Activated CD4-positive, alpha-beta T cell treated with anti-CD3 and anti-CD28 coated beads, Interleukin-2, amount 50 U/mL, for 48 hours (primary cell): ENCODE measurements at regions not wholly inside any gene's neighbourhood (a gene's known extent, or its start where the extent isn't known, plus 50 kb on each side); places are given as distances from the start of the nearest gene placed in this dataset.

Experiments
- DNase-seq, 2 experiments: peaks; one replicate each; pipeline ENCODE4 v3.0.0-alpha.2; 2020

DNA sequence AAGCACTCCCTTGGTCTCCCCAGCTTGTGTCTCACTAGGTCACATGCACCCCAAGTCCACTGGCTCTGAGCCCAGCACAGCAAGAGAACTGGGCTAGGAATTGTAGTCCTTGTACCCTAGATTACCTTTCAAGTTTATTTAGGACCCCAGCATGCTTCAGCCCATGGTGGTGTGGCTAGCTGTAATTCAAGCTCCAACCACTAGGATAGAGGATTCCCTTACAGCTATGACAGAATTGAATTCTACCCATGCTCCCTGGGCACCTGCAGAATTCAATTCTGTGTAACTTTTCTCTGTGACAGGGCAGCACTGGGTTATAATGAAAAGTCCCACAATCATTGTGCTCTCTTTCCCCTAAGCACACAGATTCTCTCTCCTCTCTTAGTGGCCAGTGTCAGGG lies 253.8 kb upstream of the DMD start:
- no peak for DNase-seq

- DNase-seq = no peak
These were observed 245.8 kb upstream of the DMD start for GRCh38 chrX:33457102-33457501.

DNA sequence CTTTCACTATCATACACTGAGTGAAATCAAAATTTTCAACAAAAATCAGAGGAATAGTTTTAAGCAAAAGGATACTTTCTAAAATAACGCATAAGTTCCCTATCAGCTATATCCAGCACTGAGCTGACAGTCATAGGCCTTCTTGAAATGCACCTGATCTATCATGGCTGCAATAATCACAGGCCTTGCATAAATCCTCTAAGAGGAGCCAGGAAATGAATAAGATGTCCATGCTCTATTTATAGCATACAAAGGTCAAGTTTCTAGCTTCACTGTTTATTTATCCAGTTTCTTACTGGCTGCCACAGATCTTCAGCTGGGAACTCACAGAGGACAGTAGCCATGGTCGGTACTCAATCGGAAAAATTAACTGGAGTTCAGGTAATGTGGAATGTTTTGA lies 235.9 kb upstream of the DMD start:
- DNase-seq = no peak

DNA sequence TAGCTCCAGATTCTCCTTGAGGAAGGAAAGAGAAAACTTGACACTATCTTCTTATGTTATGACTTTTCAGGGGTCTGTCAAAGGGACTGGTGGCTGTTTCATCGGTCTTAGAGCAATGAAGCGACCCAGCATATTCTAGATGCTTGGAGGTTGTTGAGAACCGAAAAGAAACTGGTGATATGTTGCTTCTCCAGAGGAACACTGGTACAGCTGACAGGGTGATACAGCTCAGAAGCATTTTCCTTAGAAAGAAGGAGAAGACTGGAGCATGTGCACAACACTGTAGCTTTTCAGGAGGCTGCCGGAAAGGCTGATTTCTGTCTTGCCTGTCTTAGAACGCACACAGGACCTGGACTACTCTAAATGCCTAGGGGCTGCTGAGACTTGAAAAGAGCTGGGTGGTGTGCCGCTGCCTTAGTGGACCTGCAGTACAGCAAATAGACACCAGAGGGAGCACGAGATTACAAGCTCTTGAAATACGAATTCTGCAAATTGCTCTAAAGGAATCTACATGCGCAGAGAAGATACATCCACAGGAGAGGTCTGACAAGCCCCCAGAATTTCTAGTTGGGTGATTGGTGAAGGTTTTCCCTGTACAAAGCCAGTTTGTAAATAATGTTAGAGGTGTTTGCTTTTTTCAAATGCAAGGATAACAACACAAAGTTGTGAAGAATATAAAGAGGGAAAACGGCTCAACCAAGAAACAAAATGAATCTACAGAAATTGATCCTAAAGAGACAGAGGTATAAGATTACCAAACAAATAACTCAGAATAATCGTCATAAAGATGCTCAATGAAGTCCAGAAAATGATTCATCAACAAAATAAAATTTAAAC lies 223.1 kb upstream of the DMD start:
- peak; percentile 35 to 53 for DNase-seq

DNA sequence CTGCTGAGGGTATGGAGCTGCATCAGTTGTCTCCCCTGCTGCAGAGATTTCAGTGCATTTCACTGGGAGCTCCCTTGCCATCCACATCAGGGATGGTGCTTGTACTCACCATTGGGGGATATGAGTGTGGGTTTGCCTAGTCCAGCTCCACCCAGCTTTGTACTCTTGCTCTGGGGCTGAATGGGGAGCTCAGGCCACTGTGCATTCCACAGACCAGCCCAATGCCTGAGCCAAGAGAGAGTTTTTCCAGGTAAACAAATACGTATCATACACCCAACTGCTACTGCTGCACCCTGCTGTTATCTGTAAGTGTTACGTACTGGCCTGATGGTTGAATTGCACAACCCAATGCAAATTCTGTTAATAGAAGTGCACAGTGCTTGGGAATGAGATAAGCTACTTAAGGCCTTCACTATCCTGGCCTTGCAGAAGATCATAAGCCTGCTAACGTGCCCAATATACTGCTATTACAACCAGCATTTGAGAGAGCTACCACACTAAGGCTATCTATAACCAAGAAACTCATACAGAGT lies 205.0 kb upstream of the DMD start:
- no peak for DNase-seq

DNA sequence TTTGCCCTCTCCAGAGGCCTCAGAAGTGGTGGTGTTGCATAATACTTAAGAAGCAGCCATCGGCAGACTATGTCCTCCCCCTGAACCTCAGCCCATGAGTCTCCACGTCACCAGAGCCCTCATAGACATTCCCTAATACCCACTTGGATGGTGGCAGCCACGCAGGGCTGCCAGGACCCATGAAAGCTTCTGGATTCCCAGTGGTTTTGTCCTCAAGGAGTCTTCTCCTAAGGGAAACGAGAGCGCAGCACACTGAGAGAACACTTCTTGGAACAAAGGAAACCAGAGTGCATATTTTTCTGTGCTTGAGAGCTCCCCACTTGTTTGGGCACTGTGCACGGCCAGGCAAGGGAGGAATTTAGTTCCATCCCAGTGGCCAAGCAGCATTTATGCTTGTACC lies 204.1 kb upstream of the DMD start:
- DNase-seq = no peak

GRCh38 chrX:33385546-33385945 lies 174.2 kb upstream of the DMD start:
- DNase-seq = no peak

- no peak for DNase-seq
These were observed 168.5 kb upstream of the DMD start for GRCh38 chrX:33379839-33380238.

- DNase-seq = no peak
These were observed 146.3 kb upstream of the DMD start for GRCh38 chrX:33357606-33358005.

GRCh38 chrX:33339219-33339618 lies 127.9 kb upstream of the DMD start:
- DNase-seq = no peak

DNA sequence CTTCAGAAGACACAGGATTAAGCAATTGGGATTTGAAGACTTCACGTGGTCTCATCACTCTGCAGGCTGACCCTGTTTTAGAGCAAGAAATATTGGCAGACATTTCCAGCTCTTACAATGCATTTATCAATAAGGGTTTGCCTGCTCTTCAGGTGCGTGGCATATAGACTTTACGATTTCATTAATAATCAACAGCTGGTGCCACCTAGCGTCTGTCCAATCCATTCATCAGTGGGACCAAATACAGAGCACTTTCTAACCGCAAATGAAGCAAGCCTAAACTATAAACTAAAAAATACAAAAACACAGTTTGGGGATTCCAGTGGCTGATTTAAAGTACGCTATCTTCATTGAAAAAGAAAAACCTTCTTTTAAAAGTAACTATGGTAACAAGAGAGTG lies 125.4 kb upstream of the DMD start:
- DNase-seq = no peak

DNA sequence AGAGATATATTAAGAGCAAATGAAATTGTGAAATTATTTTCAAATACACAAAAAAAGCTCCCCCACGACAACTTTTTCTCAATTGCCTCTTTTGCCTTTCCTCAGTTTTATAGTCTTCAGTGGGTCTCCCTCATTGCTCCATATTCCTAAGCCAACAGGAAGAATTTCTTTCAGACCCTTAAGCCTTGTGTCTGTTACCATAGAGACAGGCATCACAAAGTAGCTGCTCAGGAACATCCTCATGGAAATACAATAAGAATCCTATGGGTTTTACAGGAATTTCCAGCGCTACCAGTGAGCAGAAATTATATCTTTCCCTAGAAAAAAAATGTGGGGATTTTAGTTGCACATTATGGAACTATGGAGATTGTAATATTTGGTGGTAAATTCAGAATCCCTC lies 121.9 kb upstream of the DMD start:
- no peak for DNase-seq

DNA sequence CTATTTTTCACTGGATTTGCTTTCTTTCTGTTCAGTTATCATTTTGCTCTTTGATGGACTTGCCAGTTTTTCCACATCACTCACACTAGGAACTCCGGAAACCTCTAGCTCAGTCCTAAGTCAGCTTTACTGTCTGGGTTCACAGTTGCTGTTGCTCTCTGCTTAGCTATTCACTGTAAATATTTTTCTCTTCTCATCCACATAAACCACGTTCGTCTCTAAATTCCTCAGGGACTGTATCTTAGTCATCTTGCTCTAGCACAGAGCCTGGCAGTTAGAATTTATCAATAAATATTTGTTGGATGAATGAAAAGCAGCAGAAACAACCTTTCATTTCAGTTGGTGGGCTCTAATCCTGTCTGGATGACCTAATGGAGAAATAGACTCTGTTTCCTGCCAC lies 119.4 kb upstream of the DMD start:
- no peak for DNase-seq

DNA sequence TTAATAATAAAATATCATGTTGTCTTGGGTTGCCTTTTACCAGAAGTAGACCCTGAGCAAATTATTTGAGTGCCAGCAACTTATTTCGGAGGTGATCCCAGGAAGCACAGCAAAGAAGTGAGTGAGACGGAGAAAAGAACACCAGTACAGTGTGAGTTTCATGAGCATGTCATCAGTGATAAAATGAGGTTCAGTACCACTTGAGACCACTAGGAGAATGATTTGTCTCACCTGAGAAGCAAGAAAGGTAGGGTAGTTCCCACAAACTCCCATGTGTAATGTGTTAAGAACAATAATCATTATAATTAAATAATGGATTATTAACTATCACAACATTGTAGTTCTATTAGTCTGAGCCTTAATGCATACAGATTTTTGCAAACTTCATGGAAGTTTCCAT lies 112.8 kb upstream of the DMD start:
- no peak for DNase-seq

GRCh38 chrX:33307911-33308354 lies 96.6 kb upstream of the DMD start:
- DNase-seq = no peak

- no peak for DNase-seq
These were observed 87.3 kb upstream of the DMD start for GRCh38 chrX:33298622-33299021.

GRCh38 chrX:33285550-33285949 lies 74.2 kb upstream of the DMD start:
- DNase-seq = no peak

DNA sequence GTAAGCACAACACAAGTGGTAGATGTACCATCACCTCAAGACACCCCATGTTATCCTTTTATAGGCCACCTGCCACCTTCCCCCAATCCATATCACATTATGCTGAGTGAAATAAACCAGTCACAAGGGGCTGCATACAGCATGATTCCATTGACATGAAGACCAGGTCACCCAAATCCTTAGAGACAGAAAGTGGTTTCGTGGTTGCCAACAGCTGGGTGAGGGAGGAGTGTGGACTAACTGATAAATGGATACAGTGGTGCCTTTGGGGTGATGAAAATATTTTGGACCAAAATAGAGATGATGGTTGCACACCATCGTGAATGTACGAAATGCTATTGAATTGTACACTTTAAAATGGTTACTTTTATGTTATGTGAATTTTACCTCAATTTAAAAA lies 65.7 kb upstream of the DMD start:
- no peak for DNase-seq

GRCh38 chrX:33273535-33273934 lies 62.2 kb upstream of the DMD start:
- no peak for DNase-seq

- DNase-seq = no peak
These were observed 61.6 kb upstream of the DMD start for GRCh38 chrX:33272986-33273385.
